GM12878 (cell line): ENCODE measurements at regions not wholly inside any gene's neighbourhood (a gene's known extent, or its start where the extent isn't known, plus 50 kb on each side); places are given as distances from the start of the nearest gene placed in this dataset.

Source experiments
- ATAC-seq: fragments of 200-7000 bp; cut with Tn5 transposase; 3 replicates; pipeline ENCODE4 v1.9.1; 2020; ENCODE audit warnings: mild to moderate bottlenecking, moderate library complexity
- BruUV-seq: library from RNA; stranded (reverse); fragments of 400-500 nt; replicated peaks from 2 replicates; lab custom pipeline; 2021; lab: Mats Ljungman, UMichigan
- CTCF ChIA-PET: fragments of 300-600 bp; sonication (Branson Sonifier 250); formaldehyde crosslinking; extraction: SDS; loops from one replicate; lab custom pipeline; 2021; ENCODE audit warnings: inconsistent platforms; lab: Yijun Ruan, JAX
- POLR2A ChIA-PET: fragments of 350-600 bp; formaldehyde crosslinking; extraction: SDS; loops from one replicate; lab custom pipeline; 2021; ENCODE audit warnings: inconsistent platforms; lab: Charles Lee
- RAD21 ChIA-PET: fragments of 300-600 bp; sonication (Branson Sonifier 250); formaldehyde crosslinking; loops from one replicate; lab custom pipeline; 2023; ENCODE audit warnings: antibody characterized with exemption; ENCODE audit not compliant: unreplicated experiment; lab: Charles Lee
- SMC1A ChIA-PET: fragments of 300-600 bp; sonication (Branson Sonifier 250); formaldehyde crosslinking; loops from one replicate; lab custom pipeline; 2023; ENCODE audit not compliant: unreplicated experiment, uncharacterized antibody; lab: Charles Lee
- DNase-seq: peaks from one replicate; pipeline ENCODE4 v3.0.0-alpha.2; 2011; ENCODE audit warnings: low read depth, low spot score
- FAIRE-seq: peaks from 3 replicates; lab custom pipeline; 2011; peaks lifted over from hg19 to GRCh38; lab: Jason Lieb, UNC
- H2AFZ ChIP-seq: 2 replicates; pipeline ENCODE4 v1.6.0; 2011; ENCODE audit warnings: low read depth, low read length, control low read depth; ENCODE audit not compliant: control insufficient read depth
- H3K27ac ChIP-seq: 2 replicates; pipeline ENCODE4 v1.5.1; 2011; ENCODE audit warnings: control low read depth; ENCODE audit not compliant: control insufficient read depth, insufficient read depth
- H3K27me3 ChIP-seq, 2 experiments: replicated peaks in 1 of 2; 2 replicates each; pipeline versions ENCODE4 v1.6.0 to v1.6.1; 2011; ENCODE audit warnings: low read length in 1 of 2; ENCODE audit not compliant: control insufficient read depth in 2 of 2, insufficient read depth in 2 of 2
- H3K36me3 ChIP-seq, 2 experiments: 2 replicates each; pipeline ENCODE4 v1.5.1; 2011; ENCODE audit warnings: low read length in 1 of 2; ENCODE audit not compliant: control insufficient read depth in 2 of 2, insufficient read depth in 2 of 2
- H3K4me1 ChIP-seq: 2 replicates; pipeline ENCODE4 v1.6.1; 2011; ENCODE audit warnings: mild to moderate bottlenecking, low read length, moderate library complexity, mixed read lengths; ENCODE audit not compliant: control insufficient read depth, insufficient read depth
- H3K4me2 ChIP-seq: 2 replicates; pipeline ENCODE4 v1.6.0; 2011; ENCODE audit warnings: control low read depth; ENCODE audit not compliant: control insufficient read depth, insufficient read depth
- H3K4me3 ChIP-seq: fragments of 200-600 bp; sonication (generic); 2 replicates; pipeline ENCODE4 v1.5.1; 2016
- H3K79me2 ChIP-seq: 2 replicates; pipeline ENCODE4 v1.6.0; 2011; ENCODE audit warnings: low read length; ENCODE audit not compliant: control insufficient read depth, insufficient read depth
- H3K9ac ChIP-seq: 2 replicates; pipeline ENCODE4 v1.8.0; 2011; ENCODE audit warnings: low read length, control low read depth, mixed read lengths; ENCODE audit not compliant: control insufficient read depth, insufficient read depth
- H3K9me3 ChIP-seq: replicated peaks from 3 replicates; pipeline ENCODE4 v1.5.1; 2011; ENCODE audit warnings: mild to moderate bottlenecking, low read length; ENCODE audit not compliant: control insufficient read depth, insufficient read depth
- H4K20me1 ChIP-seq: 2 replicates; pipeline ENCODE4 v1.6.0; 2011; ENCODE audit not compliant: control insufficient read depth, insufficient read depth
- BACH1 ChIP-seq: fragments of 450-650 bp; IDR thresholded peaks from 2 replicates; pipeline ENCODE4 v1.6.1; 2017; ENCODE audit warnings: mild to moderate bottlenecking, borderline replicate concordance
- CEBPZ ChIP-seq: fragments of 150-350 bp; IDR thresholded peaks from 2 replicates; pipeline ENCODE4 v1.6.1; 2016; ENCODE audit warnings: low read depth, low read length
- DPF2 ChIP-seq: fragments of 450-650 bp; IDR thresholded peaks from 2 replicates; pipeline ENCODE4 v1.6.1; 2017; ENCODE audit warnings: mild to moderate bottlenecking
- E2F4 ChIP-seq: IDR thresholded peaks from 2 replicates; pipeline ENCODE4 v1.6.1; 2012; ENCODE audit warnings: low read depth, low read length, improper control_type of control experiment
- EGR1 ChIP-seq, 2 experiments: IDR thresholded peaks; 1 replicate in 1 of 2; 2 replicates in 1 of 2; pipeline ENCODE4 v1.6.1; 2011 to 2012; ENCODE audit warnings: low read depth in 2 of 2, low read length in 2 of 2, borderline replicate concordance in 1 of 2, mild to moderate bottlenecking in 1 of 2, moderate library complexity in 1 of 2
- EP300 ChIP-seq, 2 experiments: fragments of 150-350 bp in 1 of 2; IDR thresholded peaks; 2 replicates each; pipeline ENCODE4 v1.6.1; 2011 to 2012; ENCODE audit warnings: low read depth in 2 of 2, low read length in 2 of 2, borderline replicate concordance in 1 of 2, improper control_type of control experiment in 1 of 2, inconsistent platforms in 1 of 2; ENCODE audit not compliant: control insufficient read depth in 1 of 2
- ESRRA ChIP-seq: IDR thresholded peaks from 2 replicates; pipeline ENCODE4 v1.6.1; 2012; ENCODE audit warnings: mild to moderate bottlenecking, low read length, improper control_type of control experiment
- FOS ChIP-seq: IDR thresholded peaks from 3 replicates; pipeline ENCODE4 v1.6.1; 2011; ENCODE audit warnings: borderline replicate concordance; ENCODE audit not compliant: insufficient read length; ENCODE audit errors: extremely low read depth
- REST ChIP-seq: IDR thresholded peaks from 2 replicates; pipeline ENCODE4 v1.6.1; 2012; ENCODE audit warnings: mild to moderate bottlenecking, low read depth, low read length
- ZNF24 ChIP-seq: fragments of 450-650 bp; IDR thresholded peaks from 2 replicates; pipeline ENCODE4 v1.6.1; 2017; ENCODE audit warnings: antibody characterized with exemption, mild to moderate bottlenecking
- ZNF592 ChIP-seq: fragments of 450-650 bp; IDR thresholded peaks from 2 replicates; pipeline ENCODE4 v1.6.1; 2017; ENCODE audit warnings: mild to moderate bottlenecking, moderate library complexity
- WGBS: methylation state at CpG from one replicate; pipeline ENCODE4 v1.1.6; 2016; ENCODE audit warnings: low lambda C conversion rate; ENCODE audit not compliant: insufficient replicate concordance, insufficient coverage; ENCODE audit errors: missing lambda C conversion rate; 5-methylcytosine and 5-hydroxymethylcytosine counted together
- in situ Hi-C: fragments of 300-500 bp; cut with MboI; formaldehyde crosslinking; loops from 9 replicates; pipeline ENCODE4 v1.14.3; 2018; ENCODE audit warnings: mixed read lengths
- intact Hi-C: fragments of 100-400 bp; cut with micrococcal nuclease; formaldehyde crosslinking; loops from one replicate; pipeline ENCODE4 v1.14.2; 2022; ENCODE audit not compliant: unreplicated experiment

- ChIA-PET POLR2A (no interaction called here), CTCF (interaction anchor here (1.2 to 2.3 kb wide), 3 partner anchors 10 to 49 kb away, joined by 3 to 8 read pairs (median 3); no protein-coding TSS in a partner anchor), SMC1A (interaction anchor here (0.9 to 1.4 kb wide), 3 partner anchors 9 to 15 kb away, joined by 3 to 4 read pairs (median 4); no protein-coding TSS in a partner anchor), RAD21 (interaction anchor here (0.9 to 1.0 kb wide), 2 partner anchors 10 kb away, joined by 3 read pairs; no protein-coding TSS in a partner anchor)
- FAIRE-seq: no peak
- 0% methylated on average over 1 of the region's 1 CpG for WGBS
- H3K79me2 ChIP-seq: no peaks in the 10 kb centered on the region
- in situ Hi-C loops (no loop called here), intact Hi-C loops (no loop called here)
- peaks cover 0 to 4% of the 10 kb centered on the region in 2 experiments; a peak in 2 of 4 replicates for H3K27me3 ChIP-seq
- BruUV-seq: no TSS peak
- no peak for DNase-seq
- no peak overlapping the region for H3K4me3 ChIP-seq
- no peak overlapping the region for H3K9ac ChIP-seq
- no peaks in the 10 kb centered on the region for H3K36me3 ChIP-seq
- ATAC-seq: no peak
- no peak overlapping the region for H3K4me2 ChIP-seq
- H3K9me3 ChIP-seq: no peaks in the 10 kb centered on the region
- H2AFZ ChIP-seq: no peak overlapping the region
- no peaks in the 10 kb centered on the region for H4K20me1 ChIP-seq
- H3K4me1 ChIP-seq: no peaks in the 10 kb centered on the region
- H3K27ac ChIP-seq: no peak overlapping the region
- no peak for TF ChIP-seq BACH1
- no peak for TF ChIP-seq E2F4
- TF ChIP-seq EGR1 (IDR thresholded peaks at IDR 0.05; ENCODE audit: borderline replicate concordance in 1 of 2, low read depth in 2 of 2, low read length in 2 of 2): no peak
- TF ChIP-seq ZNF592: no peak
- TF ChIP-seq ESRRA: no peak
- TF ChIP-seq ZNF24: no peak
- no peak for TF ChIP-seq CEBPZ
- TF ChIP-seq REST: no peak
- no peak for TF ChIP-seq DPF2
- no peak for TF ChIP-seq FOS
- no peak for TF ChIP-seq EP300 (IDR thresholded peaks at IDR 0.05; ENCODE audit: borderline replicate concordance in 1 of 2, control insufficient read depth in 1 of 2, low read depth in 2 of 2, low read length in 2 of 2)
These were observed 172.5 kb downstream of the POU4F1 start for GRCh38 chr13:78430811-78431210.
